ENCODE measurements at regions not wholly inside any gene's neighbourhood (a gene's known extent, or its start where the extent isn't known, plus 50 kb on each side); places are given as distances from the start of the nearest gene placed in this dataset.

DNA sequence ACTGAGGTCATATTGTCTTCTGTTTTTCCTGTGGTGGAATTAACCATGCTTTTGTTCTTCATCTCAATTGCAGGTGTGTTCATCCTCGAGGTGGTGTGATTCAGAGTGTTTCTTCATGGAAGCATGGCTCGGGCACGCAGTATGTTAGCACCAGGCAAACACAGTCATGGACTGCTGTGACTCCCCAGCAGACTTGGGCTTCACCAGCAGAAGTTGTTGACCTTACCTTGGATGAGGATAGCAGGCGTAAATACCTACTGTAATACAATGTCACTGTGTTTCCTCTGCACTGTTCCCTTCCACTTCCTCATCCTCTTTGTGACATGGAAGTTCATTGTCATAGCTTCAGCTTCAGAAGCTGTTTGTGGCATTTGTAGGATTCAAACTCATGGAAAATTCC, 158.7 kb downstream of the HAUS1 start:
- Histone ChIP-seq H2AFZ (ENCODE audit: low read depth, low read length) (no peak overlapping the region), H4K20me1 (replicated peaks; ENCODE audit: control insufficient read depth, extremely low read depth, insufficient read depth, low read length) (no peaks in the 10 kb centered on the region), H3K27me3 (ENCODE audit: control insufficient read depth in 2 of 2, insufficient read depth in 2 of 2, low read length in 2 of 2) (no peaks in the 10 kb centered on the region), H3K9me1 (replicated peaks; ENCODE audit: control insufficient read depth, extremely low read depth, insufficient read depth, low read length) (peaks cover 2% of the 10 kb centered on the region), H3K9me3 (replicated peaks; ENCODE audit: control insufficient read depth, insufficient read depth, low read length) (no peaks in the 10 kb centered on the region), H3K4me1 (ENCODE audit: control insufficient read depth, extremely low read depth, insufficient read depth, low read length) (no peaks in the 10 kb centered on the region), H3K9ac (replicated peaks; ENCODE audit: extremely low read depth, insufficient read depth, low read length) (no peak overlapping the region), H3K4me2 (ENCODE audit: insufficient read depth, low read length) (no peak overlapping the region), H3K79me2 (ENCODE audit: control insufficient read depth, insufficient read depth, low read length) (peaks cover 2% of the 10 kb centered on the region), H3K36me3 (ENCODE audit: control insufficient read depth in 2 of 2, extremely low read depth in 1 of 2, insufficient read depth in 2 of 2, low read length in 2 of 2) (peaks cover 2 to 3% of the 10 kb centered on the region in 2 experiments), H3K27ac (ENCODE audit: insufficient read depth, low read depth, low read length) (no peak overlapping the region), H3K4me3 (replicated peaks in 1 of 3; ENCODE audit: insufficient read depth in 1 of 3, low read depth in 1 of 3, low read length in 3 of 3) (no peak overlapping the region)
- dilution Hi-C loops (cut with MboI; ENCODE audit: extremely low pct_ligation_motif_present, low sequenced_read_pairs) (no loop called here), intact Hi-C loops (cut with micrococcal nuclease) (no loop called here)
- FAIRE-seq (no peak), DNase-seq (ENCODE audit: low read depth, low spot score) (no peak)
- ChIA-PET CTCF (no interaction called here), POLR2A (no interaction called here)
- no TSS peak for BruUV-seq (replicated peaks)
- TF ChIP-seq JUN (IDR thresholded peaks at IDR 0.05; ENCODE audit: borderline replicate concordance, insufficient read depth, insufficient read length, low read depth) (no peak), MAX (IDR thresholded peaks at IDR 0.05; ENCODE audit: insufficient read depth, insufficient read length) (no peak), EZH2 (IDR thresholded peaks at IDR 0.05; ENCODE audit: borderline replicate concordance, low read depth, low read length, severe bottlenecking) (no peak), MYC (IDR thresholded peaks at IDR 0.05; ENCODE audit: low read depth, low read length) (no peak), GATA2 (IDR thresholded peaks at IDR 0.05; ENCODE audit: insufficient read depth, insufficient read length, low read depth, low read length) (no peak), FOS (IDR thresholded peaks at IDR 0.05; ENCODE audit: borderline replicate concordance, insufficient read depth, low read length) (no peak), POLR2A (IDR thresholded peaks at IDR 0.05; ENCODE audit: low read depth, low read length) (no peak), POLR2AphosphoS5 (IDR thresholded peaks at IDR 0.05; ENCODE audit: insufficient read depth, low read depth, low read length) (no peak)
- TF ChIP-seq, protein P1, sequence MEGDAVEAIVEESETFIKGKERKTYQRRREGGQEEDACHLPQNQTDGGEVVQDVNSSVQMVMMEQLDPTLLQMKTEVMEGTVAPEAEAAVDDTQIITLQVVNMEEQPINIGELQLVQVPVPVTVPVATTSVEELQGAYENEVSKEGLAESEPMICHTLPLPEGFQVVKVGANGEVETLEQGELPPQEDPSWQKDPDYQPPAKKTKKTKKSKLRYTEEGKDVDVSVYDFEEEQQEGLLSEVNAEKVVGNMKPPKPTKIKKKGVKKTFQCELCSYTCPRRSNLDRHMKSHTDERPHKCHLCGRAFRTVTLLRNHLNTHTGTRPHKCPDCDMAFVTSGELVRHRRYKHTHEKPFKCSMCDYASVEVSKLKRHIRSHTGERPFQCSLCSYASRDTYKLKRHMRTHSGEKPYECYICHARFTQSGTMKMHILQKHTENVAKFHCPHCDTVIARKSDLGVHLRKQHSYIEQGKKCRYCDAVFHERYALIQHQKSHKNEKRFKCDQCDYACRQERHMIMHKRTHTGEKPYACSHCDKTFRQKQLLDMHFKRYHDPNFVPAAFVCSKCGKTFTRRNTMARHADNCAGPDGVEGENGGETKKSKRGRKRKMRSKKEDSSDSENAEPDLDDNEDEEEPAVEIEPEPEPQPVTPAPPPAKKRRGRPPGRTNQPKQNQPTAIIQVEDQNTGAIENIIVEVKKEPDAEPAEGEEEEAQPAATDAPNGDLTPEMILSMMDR (IDR thresholded peaks at IDR 0.05; ENCODE audit: extremely low read depth in 1 of 2, insufficient read depth in 1 of 2, low read depth in 1 of 2, low read length in 2 of 2), result no peak
